ENCODE measurements at regions not wholly inside any gene's neighbourhood (a gene's known extent, or its start where the extent isn't known, plus 50 kb on each side); places are given as distances from the start of the nearest gene placed in this dataset.

DNA sequence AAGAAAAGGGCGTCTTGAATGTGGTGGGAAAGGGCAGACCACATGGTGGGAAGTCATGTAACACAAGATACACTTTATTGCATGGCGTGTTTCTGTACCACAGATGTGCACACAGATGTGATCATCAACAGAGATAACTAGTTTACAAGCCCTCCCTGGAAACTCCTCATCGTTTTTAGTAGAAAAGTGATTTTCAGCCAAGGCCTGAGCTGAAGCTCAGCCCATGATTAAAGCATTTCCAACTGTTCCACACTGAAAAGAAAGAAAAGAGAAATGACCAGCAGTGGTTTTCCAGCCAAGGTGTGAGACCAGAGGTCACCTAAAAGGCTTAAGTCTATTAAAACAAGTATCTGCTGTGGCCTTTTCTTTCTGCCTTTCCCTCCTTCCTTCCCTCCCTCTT lies 463.9 kb upstream of the JAG1 start:
- DNase-seq (ENCODE audit: low spot score), result no peak

GRCh38 chr20:11140359-11140758 lies 466.6 kb upstream of the JAG1 start:
- no peak for DNase-seq (ENCODE audit: low spot score)

DNA sequence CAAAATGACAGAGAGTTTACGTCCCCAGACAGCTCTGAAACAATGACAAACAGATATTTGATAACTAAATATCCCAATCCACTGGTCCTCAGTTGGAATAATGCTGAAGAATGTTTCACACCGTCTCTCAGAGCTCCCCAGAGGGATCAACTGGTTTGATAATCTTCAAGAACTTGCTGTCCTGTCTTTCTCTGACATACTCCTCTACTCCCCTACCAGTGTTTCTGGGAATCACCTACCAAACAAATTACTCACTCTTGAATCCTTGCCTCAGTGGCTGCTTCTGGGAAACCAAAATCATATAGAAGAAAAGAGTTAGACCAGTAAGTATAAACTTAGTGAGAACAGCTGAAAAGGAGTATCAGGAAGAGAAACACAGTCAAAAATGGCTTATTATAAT lies 469.7 kb upstream of the JAG1 start:
- no peak for DNase-seq (ENCODE audit: low spot score)

DNA sequence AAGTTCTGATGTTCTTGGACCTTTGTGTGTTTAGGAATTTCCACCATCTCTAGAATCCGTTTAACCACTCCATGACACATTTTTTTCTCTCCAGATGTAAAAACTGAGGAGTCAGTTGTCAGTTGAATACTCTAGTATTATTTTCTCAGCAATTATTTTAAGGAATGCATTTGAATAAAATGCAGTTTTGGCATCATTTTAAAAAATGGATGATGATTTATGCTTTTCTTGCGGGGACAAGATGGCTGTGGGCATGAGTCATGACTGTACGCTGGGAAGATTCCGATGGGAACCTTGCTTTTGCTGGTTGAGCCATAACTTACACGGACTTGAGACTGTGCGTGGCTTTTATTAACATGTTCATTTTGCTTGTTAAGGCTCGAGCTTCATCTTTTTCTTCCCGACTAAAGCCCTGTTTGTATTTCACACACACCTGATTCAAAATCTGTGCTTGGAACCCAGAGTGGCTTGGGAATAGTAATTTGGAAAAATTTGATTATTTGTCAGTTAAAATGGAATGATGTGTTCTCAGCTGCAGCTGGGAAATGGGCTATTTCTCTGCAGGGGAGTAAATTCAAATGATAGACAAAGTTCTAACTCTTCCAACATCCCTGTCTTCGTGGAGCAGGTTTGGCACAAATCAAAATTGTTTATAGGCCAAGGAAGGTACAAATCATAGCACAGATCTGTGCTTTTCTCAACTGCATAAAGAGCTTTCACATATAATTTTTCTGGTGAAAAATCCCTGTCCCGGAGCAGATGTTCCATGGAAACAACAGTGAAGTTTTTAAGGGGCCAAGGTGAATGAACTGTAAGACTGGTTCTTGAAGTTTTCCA lies 470.5 kb upstream of the JAG1 start:
- no peak for DNase-seq (ENCODE audit: low spot score)

GRCh38 chr20:11145616-11146015 lies 471.8 kb upstream of the JAG1 start:
- DNase-seq (ENCODE audit: low spot score), result no peak

DNA sequence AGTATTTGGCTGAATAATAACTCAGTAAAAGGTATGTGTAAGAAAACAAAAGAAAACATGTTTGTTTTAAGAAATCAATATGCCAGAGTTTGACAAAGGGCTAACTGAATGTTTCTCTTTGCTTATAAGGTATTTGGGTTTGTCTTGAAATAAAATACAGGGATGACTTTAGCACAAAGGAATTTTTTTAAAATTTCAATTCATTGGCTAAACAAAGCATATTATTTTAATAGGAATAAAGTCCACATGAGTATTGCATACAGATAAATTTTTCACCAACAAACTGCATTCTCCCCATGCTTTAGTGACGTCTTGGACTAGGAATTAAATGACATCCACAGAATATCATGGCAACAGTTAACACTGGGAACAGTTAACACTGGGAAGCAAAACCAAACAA lies 480.0 kb upstream of the JAG1 start:
- no peak for DNase-seq (ENCODE audit: low spot score)

DNA sequence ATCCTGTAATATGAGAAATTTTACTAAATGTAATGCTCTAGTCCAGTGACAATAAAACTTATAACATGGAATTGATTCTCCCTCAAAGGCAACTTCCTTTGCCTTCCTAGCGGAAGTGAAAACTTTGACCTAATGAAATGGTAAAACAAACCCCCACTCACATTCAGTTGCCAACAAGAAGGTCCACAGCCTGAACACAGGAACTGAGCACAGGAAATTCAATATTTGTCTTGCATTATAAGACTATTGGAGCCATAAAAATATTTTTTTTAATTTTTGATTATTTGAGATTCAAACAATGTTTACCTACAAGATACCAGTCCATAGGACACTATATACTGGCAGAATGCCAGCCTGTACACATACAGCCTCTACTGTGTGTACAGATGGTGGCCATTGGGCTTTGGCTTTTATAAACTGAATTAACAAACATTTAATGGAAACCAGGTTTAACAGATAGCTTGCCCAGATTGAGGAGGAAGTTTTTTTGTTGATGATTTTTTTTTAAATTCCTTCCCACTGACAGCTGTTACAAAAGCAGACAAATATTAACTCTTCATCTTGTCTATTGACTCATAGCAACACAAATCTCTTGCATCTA lies 481.5 kb upstream of the JAG1 start:
- no peak for DNase-seq (ENCODE audit: low spot score)

DNA sequence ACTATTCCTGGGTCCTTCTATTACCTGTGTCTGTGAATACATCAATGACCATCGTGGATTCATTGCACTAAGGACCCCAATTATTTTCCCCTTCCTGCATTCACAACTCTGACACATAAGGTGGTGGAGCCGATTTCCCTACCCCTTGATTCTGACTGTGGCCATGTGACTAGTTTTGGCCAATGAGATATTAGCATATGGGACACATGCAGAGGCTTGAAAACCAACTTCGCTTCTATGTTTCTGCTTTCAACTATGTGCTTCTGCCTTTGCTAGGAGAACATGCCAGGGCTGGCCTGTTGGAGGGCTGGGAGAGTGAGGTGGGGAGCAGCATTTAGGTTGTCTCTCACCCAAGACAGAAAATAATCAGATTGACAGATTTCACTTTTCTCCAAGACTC lies 483.1 kb upstream of the JAG1 start:
- DNase-seq (ENCODE audit: low spot score), result no peak

DNA sequence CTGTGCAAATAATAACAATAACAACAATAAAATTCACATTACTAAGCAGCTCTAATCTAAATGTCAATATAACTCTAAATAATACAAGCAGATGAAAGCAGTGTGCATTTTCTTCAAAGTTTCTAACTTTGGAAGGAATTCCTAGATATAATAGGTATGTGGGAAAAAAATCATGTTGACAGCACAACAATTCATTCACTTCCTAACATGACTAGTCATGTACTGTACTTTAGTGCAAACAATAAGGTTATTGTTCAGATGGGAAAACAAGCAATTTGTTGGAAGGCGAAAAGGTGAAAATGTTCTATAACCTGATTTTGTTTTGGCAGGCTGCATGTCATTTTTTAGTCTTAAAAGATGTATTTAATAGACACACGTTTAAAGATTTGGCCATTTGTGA lies 484.3 kb upstream of the JAG1 start:
- no peak for DNase-seq (ENCODE audit: low spot score)

DNA sequence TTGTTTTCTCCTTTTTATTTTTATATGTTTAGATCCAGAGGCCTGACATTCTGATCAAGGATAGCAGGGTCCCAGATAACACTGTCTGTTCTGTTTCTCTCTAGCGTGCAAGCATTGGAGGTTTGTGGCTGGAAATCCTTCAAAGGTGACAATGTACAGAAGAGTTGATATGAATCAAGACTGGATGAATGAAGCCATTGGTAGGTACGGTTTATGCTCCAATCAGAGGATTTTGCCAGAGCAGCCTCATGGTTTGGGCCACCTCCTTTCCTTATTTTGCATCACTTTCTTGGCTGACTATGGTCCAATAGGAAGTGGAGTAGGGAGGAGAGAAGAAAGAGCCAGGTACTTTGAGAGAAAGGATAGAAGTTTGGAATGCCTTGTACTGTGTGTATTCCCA lies 484.8 kb upstream of the JAG1 start:
- no peak for DNase-seq (ENCODE audit: low spot score)

DNA sequence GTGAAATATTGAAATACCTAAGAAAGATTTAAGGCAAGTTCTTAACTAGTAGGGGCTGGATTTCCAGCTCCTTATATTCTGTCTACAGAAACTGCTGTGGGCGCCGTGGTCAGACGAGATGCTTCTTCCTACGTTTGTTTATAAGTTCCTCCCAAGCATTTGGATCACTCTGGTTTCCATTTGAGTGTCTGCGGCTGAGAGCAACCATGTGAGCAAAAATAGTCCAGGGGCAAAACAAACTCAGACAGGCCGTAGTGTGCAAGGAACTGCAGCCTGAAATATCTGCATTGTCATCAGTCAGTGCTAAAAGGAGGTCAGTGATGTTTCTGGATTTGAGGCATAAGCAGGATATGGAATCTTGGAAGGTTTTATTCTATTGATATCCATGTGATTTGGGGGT lies 485.9 kb upstream of the JAG1 start:
- DNase-seq (ENCODE audit: low spot score), result no peak

- no peak for DNase-seq (ENCODE audit: low spot score)
Measured at GRCh38 chr20:11162026-11162775, 488.4 kb upstream of the JAG1 start.

- DNase-seq (ENCODE audit: low spot score), result no peak
Measured at GRCh38 chr20:11165789-11166188, 492.0 kb upstream of the JAG1 start.

- DNase-seq (ENCODE audit: low spot score), result no peak
Measured at GRCh38 chr20:11166712-11167111, 492.9 kb upstream of the JAG1 start.

- DNase-seq (ENCODE audit: low spot score), result no peak
Measured at GRCh38 chr20:11168026-11168425, 494.2 kb upstream of the JAG1 start.

DNA sequence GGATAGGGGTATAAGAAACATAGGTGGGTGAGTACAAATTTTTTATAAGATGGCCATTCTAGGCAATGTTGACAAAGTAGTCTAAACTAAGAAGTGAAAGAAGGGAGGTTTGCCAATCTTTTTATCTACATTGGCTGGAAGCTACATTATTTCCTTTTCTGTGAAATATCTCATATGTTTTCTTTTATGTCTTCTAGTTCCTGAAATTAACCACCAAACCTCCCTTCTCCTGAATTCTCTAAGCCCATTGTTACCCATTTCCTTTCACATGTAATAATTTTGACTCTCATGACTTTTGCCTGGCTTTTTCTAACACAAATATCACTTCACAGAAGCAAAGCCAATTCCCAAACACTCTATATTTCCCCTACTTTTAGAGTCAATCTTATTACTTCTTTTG lies 496.2 kb upstream of the JAG1 start:
- DNase-seq (ENCODE audit: low spot score), result no peak

DNA sequence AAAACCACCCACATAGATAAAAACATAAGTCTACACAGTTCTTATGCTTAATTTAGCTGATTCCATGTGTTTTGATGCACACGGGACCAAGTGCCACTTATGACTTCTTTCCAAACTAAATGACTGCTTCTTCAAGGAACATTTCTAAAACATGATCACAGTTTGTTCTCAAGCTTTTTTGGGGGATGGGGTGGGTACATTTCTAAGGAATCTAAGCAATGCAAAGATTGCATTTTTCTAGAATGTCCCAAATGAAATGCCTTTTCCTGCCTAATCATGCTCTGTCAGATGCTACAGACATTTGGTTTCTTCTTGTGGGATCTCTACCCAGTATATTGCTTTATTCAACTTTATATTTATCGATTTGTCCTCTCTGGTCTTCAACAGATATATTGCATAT lies 496.8 kb upstream of the JAG1 start:
- DNase-seq (ENCODE audit: low spot score), result no peak

DNA sequence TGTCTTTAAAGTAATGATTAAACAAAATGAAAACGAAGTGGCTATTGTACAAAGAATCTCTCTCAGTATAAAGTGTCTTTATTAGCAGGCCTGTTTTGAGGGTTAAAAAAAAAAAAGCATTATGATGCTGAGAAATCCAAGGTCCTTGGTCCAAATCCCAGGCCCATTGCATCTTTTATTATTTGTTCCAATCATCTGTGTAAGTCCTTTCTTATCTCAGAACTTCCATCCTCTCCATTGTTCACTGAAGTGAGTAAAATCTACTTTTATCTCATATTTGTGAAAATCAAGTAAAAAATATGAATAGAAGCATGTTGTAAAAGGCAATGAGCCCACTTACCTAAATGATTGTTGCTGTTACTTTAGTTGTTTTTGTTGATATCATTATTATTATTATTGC lies 499.1 kb upstream of the JAG1 start:
- no peak for DNase-seq (ENCODE audit: low spot score)

GRCh38 chr20:11173916-11174315 lies 500.1 kb upstream of the JAG1 start:
- no peak for DNase-seq (ENCODE audit: low spot score)

GRCh38 chr20:11174861-11175260 lies 501.1 kb upstream of the JAG1 start:
- no peak for DNase-seq (ENCODE audit: low spot score)

GRCh38 chr20:11176431-11176830 lies 502.6 kb upstream of the JAG1 start:
- DNase-seq (ENCODE audit: low spot score), result no peak

- DNase-seq (ENCODE audit: low spot score), result no peak
Measured at GRCh38 chr20:11178946-11179654, 505.3 kb upstream of the JAG1 start.

GRCh38 chr20:11180186-11180585 lies 506.4 kb upstream of the JAG1 start:
- no peak for DNase-seq (ENCODE audit: low spot score)
